ENCODE measurements at regions not wholly inside any gene's neighbourhood (a gene's known extent, or its start where the extent isn't known, plus 50 kb on each side); places are given as distances from the start of the nearest gene placed in this dataset.

GRCh38 chr5:1973391-1974013, 90.8 kb upstream of the IRX4 start:
- ChIA-PET POLR2A (no interaction called here), CTCF (no interaction called here)
- no peaks in the 10 kb centered on the region for H3K36me3 ChIP-seq (ENCODE audit: control insufficient read depth in 4 of 4, insufficient read depth in 4 of 4, low read length in 3 of 4)
- 89% methylated on average over 19 of the region's 21 CpGs for WGBS (ENCODE audit: insufficient coverage)
- peaks cover 0 to 9% (median 2%) of the 10 kb centered on the region in 5 experiments for H3K27me3 ChIP-seq (replicated peaks in 2 of 5; ENCODE audit: control insufficient read depth in 4 of 5, insufficient read depth in 5 of 5, low read length in 4 of 5)
- H3K27ac ChIP-seq (ENCODE audit: insufficient read depth in 1 of 2, low read depth in 1 of 2, low read length in 2 of 2, poor library complexity in 1 of 2, severe bottlenecking in 2 of 2), result no peak overlapping the region
- no peak for DNase-seq
- H3K9me3 ChIP-seq (ENCODE audit: control extremely low read depth in 1 of 5, control insufficient read depth in 4 of 5, insufficient read depth in 2 of 5, low read depth in 1 of 5, low read length in 4 of 5), result peaks cover 0 to 2% (median 0%) of the 10 kb centered on the region in 5 experiments
- H3K4me3 ChIP-seq (ENCODE audit: control insufficient read depth in 1 of 7, extremely low read depth in 1 of 7, insufficient read depth in 4 of 7, low read depth in 2 of 7, low read length in 6 of 7), result no peak overlapping the region
- H3K4me1 ChIP-seq (ENCODE audit: control extremely low read depth in 1 of 4, control insufficient read depth in 4 of 4, insufficient read depth in 4 of 4, low read length in 3 of 4), result no peaks in the 10 kb centered on the region

DNA sequence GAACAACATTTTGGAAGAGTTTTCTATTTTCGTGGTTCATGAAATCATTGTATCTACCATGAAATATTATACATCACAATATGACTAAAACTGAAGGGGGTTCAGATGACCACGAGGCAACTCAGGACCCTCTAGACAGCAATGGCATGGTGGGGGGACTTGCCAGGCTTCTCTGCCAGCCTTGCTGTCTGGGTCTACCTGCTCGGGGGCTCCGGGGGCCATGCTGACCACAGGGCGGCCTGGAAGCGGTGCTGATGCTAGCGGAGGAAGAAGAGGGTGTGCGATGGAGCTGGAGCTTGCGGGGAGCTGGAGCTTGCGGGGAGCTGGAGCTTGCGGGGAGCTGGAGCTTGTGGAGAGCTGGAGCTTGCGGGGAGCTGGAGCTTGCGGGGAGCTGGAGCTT, 89.2 kb upstream of the IRX4 start:
- CTCF ChIA-PET, result no interaction called here
- H3K4me1 ChIP-seq (ENCODE audit: control extremely low read depth in 1 of 4, control insufficient read depth in 4 of 4, insufficient read depth in 4 of 4, low read length in 3 of 4), result no peaks in the 10 kb centered on the region
- H3K27me3 ChIP-seq (replicated peaks in 2 of 5; ENCODE audit: control insufficient read depth in 4 of 5, insufficient read depth in 5 of 5, low read length in 4 of 5), result peaks cover 0 to 15% (median 7%) of the 10 kb centered on the region in 5 experiments
- 85% methylated on average over 7 of the region's 13 CpGs for WGBS (ENCODE audit: insufficient coverage)
- DNase-seq, result no peak
- H3K27ac ChIP-seq (ENCODE audit: insufficient read depth in 1 of 2, low read depth in 1 of 2, low read length in 2 of 2, poor library complexity in 1 of 2, severe bottlenecking in 2 of 2), result no peak overlapping the region
- POLR2A ChIA-PET, result no interaction called here
- no peaks in the 10 kb centered on the region for H3K36me3 ChIP-seq (ENCODE audit: control insufficient read depth in 4 of 4, insufficient read depth in 4 of 4, low read length in 3 of 4)
- no peak overlapping the region for H3K4me3 ChIP-seq (ENCODE audit: control insufficient read depth in 1 of 7, extremely low read depth in 1 of 7, insufficient read depth in 4 of 7, low read depth in 2 of 7, low read length in 6 of 7)
- H3K9me3 ChIP-seq (ENCODE audit: control extremely low read depth in 1 of 5, control insufficient read depth in 4 of 5, insufficient read depth in 2 of 5, low read depth in 1 of 5, low read length in 4 of 5), result peaks cover 0 to 2% (median 0%) of the 10 kb centered on the region in 5 experiments

- DNase-seq, result no peak
- POLR2A ChIA-PET, result no interaction called here
- no peak overlapping the region for H3K27ac ChIP-seq (ENCODE audit: insufficient read depth in 1 of 2, low read depth in 1 of 2, low read length in 2 of 2, poor library complexity in 1 of 2, severe bottlenecking in 2 of 2)
- CTCF ChIA-PET, result no interaction called here
- WGBS (ENCODE audit: insufficient coverage), result 77% methylated on average over 4 of the region's 6 CpGs
- H3K36me3 ChIP-seq (ENCODE audit: control insufficient read depth in 4 of 4, insufficient read depth in 4 of 4, low read length in 3 of 4), result no peaks in the 10 kb centered on the region
- no peaks in the 10 kb centered on the region for H3K9me3 ChIP-seq (ENCODE audit: control extremely low read depth in 1 of 5, control insufficient read depth in 4 of 5, insufficient read depth in 2 of 5, low read depth in 1 of 5, low read length in 4 of 5)
- H3K27me3 ChIP-seq (replicated peaks in 2 of 5; ENCODE audit: control insufficient read depth in 4 of 5, insufficient read depth in 5 of 5, low read length in 4 of 5), result peaks cover 0 to 12% (median 5%) of the 10 kb centered on the region in 5 experiments
- H3K4me1 ChIP-seq (ENCODE audit: control extremely low read depth in 1 of 4, control insufficient read depth in 4 of 4, insufficient read depth in 4 of 4, low read length in 3 of 4), result no peaks in the 10 kb centered on the region
- H3K4me3 ChIP-seq (ENCODE audit: control insufficient read depth in 1 of 7, extremely low read depth in 1 of 7, insufficient read depth in 4 of 7, low read depth in 2 of 7, low read length in 6 of 7), result no peak overlapping the region
These were observed 85.0 kb upstream of the IRX4 start for GRCh38 chr5:1967736-1968135.

GRCh38 chr5:1966461-1966860, 83.7 kb upstream of the IRX4 start:
- POLR2A ChIA-PET, result no interaction called here
- no peaks in the 10 kb centered on the region for H3K36me3 ChIP-seq (ENCODE audit: control insufficient read depth in 4 of 4, insufficient read depth in 4 of 4, low read length in 3 of 4)
- no peak overlapping the region for H3K27ac ChIP-seq (ENCODE audit: insufficient read depth in 1 of 2, low read depth in 1 of 2, low read length in 2 of 2, poor library complexity in 1 of 2, severe bottlenecking in 2 of 2)
- 87% methylated on average over 8 of the region's 9 CpGs for WGBS (ENCODE audit: insufficient coverage)
- H3K27me3 ChIP-seq (replicated peaks in 2 of 5; ENCODE audit: control insufficient read depth in 4 of 5, insufficient read depth in 5 of 5, low read length in 4 of 5), result peaks cover 0 to 12% (median 5%) of the 10 kb centered on the region in 5 experiments
- H3K4me3 ChIP-seq (ENCODE audit: control insufficient read depth in 1 of 7, extremely low read depth in 1 of 7, insufficient read depth in 4 of 7, low read depth in 2 of 7, low read length in 6 of 7), result no peak overlapping the region
- peaks cover 0 to 4% (median 0%) of the 10 kb centered on the region in 5 experiments for H3K9me3 ChIP-seq (ENCODE audit: control extremely low read depth in 1 of 5, control insufficient read depth in 4 of 5, insufficient read depth in 2 of 5, low read depth in 1 of 5, low read length in 4 of 5)
- H3K4me1 ChIP-seq (ENCODE audit: control extremely low read depth in 1 of 4, control insufficient read depth in 4 of 4, insufficient read depth in 4 of 4, low read length in 3 of 4), result no peaks in the 10 kb centered on the region
- DNase-seq, result no peak
- CTCF ChIA-PET, result no interaction called here

GRCh38 chr5:1965925-1966324, 83.2 kb upstream of the IRX4 start:
- Histone ChIP-seq H3K36me3 (ENCODE audit: control insufficient read depth in 4 of 4, insufficient read depth in 4 of 4, low read length in 3 of 4) (no peaks in the 10 kb centered on the region), H3K4me3 (ENCODE audit: control insufficient read depth in 1 of 7, extremely low read depth in 1 of 7, insufficient read depth in 4 of 7, low read depth in 2 of 7, low read length in 6 of 7) (no peak overlapping the region), H3K9me3 (ENCODE audit: control extremely low read depth in 1 of 5, control insufficient read depth in 4 of 5, insufficient read depth in 2 of 5, low read depth in 1 of 5, low read length in 4 of 5) (peaks cover 0 to 4% (median 0%) of the 10 kb centered on the region in 5 experiments), H3K4me1 (ENCODE audit: control extremely low read depth in 1 of 4, control insufficient read depth in 4 of 4, insufficient read depth in 4 of 4, low read length in 3 of 4) (no peaks in the 10 kb centered on the region), H3K27ac (ENCODE audit: insufficient read depth in 1 of 2, low read depth in 1 of 2, low read length in 2 of 2, poor library complexity in 1 of 2, severe bottlenecking in 2 of 2) (no peak overlapping the region), H3K27me3 (replicated peaks in 2 of 5; ENCODE audit: control insufficient read depth in 4 of 5, insufficient read depth in 5 of 5, low read length in 4 of 5) (peaks cover 0 to 12% (median 5%) of the 10 kb centered on the region in 5 experiments)
- DNase-seq, result no peak
- whole genome bisulfite sequencing (ENCODE audit: insufficient coverage), result 85% methylated on average over 6 of the region's 7 CpGs
- POLR2A ChIA-PET, result no interaction called here
- CTCF ChIA-PET, result no interaction called here

- ChIA-PET POLR2A (no interaction called here), CTCF (no interaction called here)
- Histone ChIP-seq H3K4me3 (ENCODE audit: control insufficient read depth in 1 of 7, extremely low read depth in 1 of 7, insufficient read depth in 4 of 7, low read depth in 2 of 7, low read length in 6 of 7) (no peak overlapping the region), H3K9me3 (ENCODE audit: control extremely low read depth in 1 of 5, control insufficient read depth in 4 of 5, insufficient read depth in 2 of 5, low read depth in 1 of 5, low read length in 4 of 5) (peaks cover 0 to 4% (median 0%) of the 10 kb centered on the region in 5 experiments), H3K27ac (ENCODE audit: insufficient read depth in 1 of 2, low read depth in 1 of 2, low read length in 2 of 2, poor library complexity in 1 of 2, severe bottlenecking in 2 of 2) (no peak overlapping the region), H3K36me3 (ENCODE audit: control insufficient read depth in 4 of 4, insufficient read depth in 4 of 4, low read length in 3 of 4) (no peaks in the 10 kb centered on the region), H3K27me3 (replicated peaks in 2 of 5; ENCODE audit: control insufficient read depth in 4 of 5, insufficient read depth in 5 of 5, low read length in 4 of 5) (peaks cover 0 to 13% (median 5%) of the 10 kb centered on the region in 5 experiments), H3K4me1 (ENCODE audit: control extremely low read depth in 1 of 4, control insufficient read depth in 4 of 4, insufficient read depth in 4 of 4, low read length in 3 of 4) (no peaks in the 10 kb centered on the region)
- no peak for DNase-seq
- WGBS (ENCODE audit: insufficient coverage), result 86% methylated on average over 14 of the region's 14 CpGs
These were observed 81.3 kb upstream of the IRX4 start for GRCh38 chr5:1963941-1964451.

GRCh38 chr5:1963358-1963757, 80.6 kb upstream of the IRX4 start:
- DNase-seq, result no peak
- H3K4me1 ChIP-seq (ENCODE audit: control extremely low read depth in 1 of 4, control insufficient read depth in 4 of 4, insufficient read depth in 4 of 4, low read length in 3 of 4), result no peaks in the 10 kb centered on the region
- ChIA-PET POLR2A (no interaction called here), CTCF (no interaction called here)
- H3K9me3 ChIP-seq (ENCODE audit: control extremely low read depth in 1 of 5, control insufficient read depth in 4 of 5, insufficient read depth in 2 of 5, low read depth in 1 of 5, low read length in 4 of 5), result peaks cover 0 to 4% (median 0%) of the 10 kb centered on the region in 5 experiments
- no peak overlapping the region for H3K27ac ChIP-seq (ENCODE audit: insufficient read depth in 1 of 2, low read depth in 1 of 2, low read length in 2 of 2, poor library complexity in 1 of 2, severe bottlenecking in 2 of 2)
- WGBS (ENCODE audit: insufficient coverage), result 89% methylated on average over 12 of the region's 12 CpGs
- H3K27me3 ChIP-seq (replicated peaks in 2 of 5; ENCODE audit: control insufficient read depth in 4 of 5, insufficient read depth in 5 of 5, low read length in 4 of 5), result peaks cover 0 to 14% (median 5%) of the 10 kb centered on the region in 5 experiments
- H3K36me3 ChIP-seq (ENCODE audit: control insufficient read depth in 4 of 4, insufficient read depth in 4 of 4, low read length in 3 of 4), result no peaks in the 10 kb centered on the region
- no peak overlapping the region for H3K4me3 ChIP-seq (ENCODE audit: control insufficient read depth in 1 of 7, extremely low read depth in 1 of 7, insufficient read depth in 4 of 7, low read depth in 2 of 7, low read length in 6 of 7)
